Trophoblast cell (in vitro differentiated cells and primary cell): ENCODE measurements at regions not wholly inside any gene's neighbourhood (a gene's known extent, or its start where the extent isn't known, plus 50 kb on each side); places are given as distances from the start of the nearest gene placed in this dataset.

Experiments
- DNase-seq, 2 donors: peaks; one replicate each; pipeline ENCODE4 v3.0.0-alpha.2; 2016
- H2AFZ ChIP-seq: 2 replicates; pipeline ENCODE4 v1.6.1; 2013; ENCODE audit warnings: low read length, moderate library complexity, mild to moderate bottlenecking; ENCODE audit not compliant: insufficient read depth, poor library complexity
- H2AK5ac ChIP-seq: 2 replicates; pipeline ENCODE4 v1.6.1; 2013; ENCODE audit warnings: mild to moderate bottlenecking, low read length
- H2BK120ac ChIP-seq: 2 replicates; pipeline ENCODE4 v1.6.1; 2013; ENCODE audit warnings: low read length, mild to moderate bottlenecking, moderate library complexity; ENCODE audit not compliant: insufficient read depth, poor library complexity
- H2BK12ac ChIP-seq: 2 replicates; pipeline ENCODE4 v1.6.1; 2013; ENCODE audit warnings: mild to moderate bottlenecking, low read length, moderate library complexity
- H2BK5ac ChIP-seq: 2 replicates; pipeline ENCODE4 v1.6.1; 2013; ENCODE audit warnings: low read length, low read depth, moderate library complexity, mild to moderate bottlenecking; ENCODE audit not compliant: poor library complexity
- H3K14ac ChIP-seq: 2 replicates; pipeline ENCODE4 v1.6.1; 2013; ENCODE audit warnings: mild to moderate bottlenecking, low read length
- H3K18ac ChIP-seq: 2 replicates; pipeline ENCODE4 v1.6.1; 2013; ENCODE audit warnings: mild to moderate bottlenecking, low read length
- H3K23ac ChIP-seq: 2 replicates; pipeline ENCODE4 v1.6.1; 2013; ENCODE audit warnings: low read length
- H3K27ac ChIP-seq: 2 replicates; pipeline ENCODE4 v1.5.1; 2013; ENCODE audit warnings: low read depth, mild to moderate bottlenecking, inconsistent platforms, low read length, moderate library complexity
- H3K27me3 ChIP-seq: 2 replicates; pipeline ENCODE4 v1.6.1; 2013; ENCODE audit warnings: inconsistent platforms, mild to moderate bottlenecking, low read length, moderate library complexity; ENCODE audit not compliant: insufficient read depth
- H3K36me3 ChIP-seq, 2 experiments: 1 replicate in 1 of 2; 2 replicates in 1 of 2; pipeline ENCODE4 v1.6.1; 2013; ENCODE audit warnings: low read length in 2 of 2, mild to moderate bottlenecking in 2 of 2, moderate library complexity in 1 of 2; ENCODE audit not compliant: insufficient read depth in 2 of 2, control insufficient read depth in 1 of 2
- H3K4ac ChIP-seq: 2 replicates; pipeline ENCODE4 v1.6.1; 2013; ENCODE audit warnings: low read depth, mild to moderate bottlenecking, low read length, moderate library complexity
- H3K4me1 ChIP-seq, 2 experiments: 1 replicate in 1 of 2; 2 replicates in 1 of 2; pipeline ENCODE4 v1.6.1; 2013; ENCODE audit warnings: low read length in 2 of 2, mild to moderate bottlenecking in 2 of 2, moderate library complexity in 1 of 2; ENCODE audit not compliant: insufficient read depth in 2 of 2, control insufficient read depth in 1 of 2
- H3K4me2 ChIP-seq: 2 replicates; pipeline ENCODE4 v1.6.1; 2013; ENCODE audit warnings: inconsistent platforms, mild to moderate bottlenecking, low read length, moderate library complexity
- H3K4me3 ChIP-seq: 2 replicates; pipeline ENCODE4 v1.5.1; 2013; ENCODE audit warnings: mild to moderate bottlenecking, low read depth, low read length, inconsistent platforms
- H3K79me1 ChIP-seq: one replicate; pipeline ENCODE4 v1.6.1; 2013; ENCODE audit warnings: low read length
- H3K79me2 ChIP-seq: 2 replicates; pipeline ENCODE4 v1.6.1; 2013; ENCODE audit warnings: low read length, mild to moderate bottlenecking; ENCODE audit not compliant: control insufficient read depth, insufficient read depth, poor library complexity
- H3K9ac ChIP-seq: 2 replicates; pipeline ENCODE4 v1.6.1; 2013; ENCODE audit warnings: mild to moderate bottlenecking, low read length
- H3K9me3 ChIP-seq: 2 replicates; pipeline ENCODE4 v1.6.1; 2013; ENCODE audit warnings: low read depth, mild to moderate bottlenecking, control low read depth, inconsistent platforms, low read length; ENCODE audit not compliant: insufficient read depth
- H4K12ac ChIP-seq: 2 replicates; pipeline ENCODE4 v1.6.1; 2013; ENCODE audit warnings: low read depth, mild to moderate bottlenecking, low read length, moderate library complexity
- H4K8ac ChIP-seq: 2 replicates; pipeline ENCODE4 v1.6.1; 2013; ENCODE audit warnings: low read depth, mild to moderate bottlenecking, low read length, moderate library complexity
- H4K91ac ChIP-seq: one replicate; pipeline ENCODE4 v1.6.1; 2013; ENCODE audit warnings: low read depth, mild to moderate bottlenecking, low read length, moderate library complexity
- WGBS: extraction: QIAGEN DNeasy Blood & Tissue Kit; methylation state at CpG from one replicate; pipeline ENCODE4 v1.1.7; 2013; ENCODE audit warnings: missing lambda C conversion rate; ENCODE audit not compliant: insufficient read length, insufficient coverage; ENCODE audit errors: extremely low coverage; 5-methylcytosine and 5-hydroxymethylcytosine counted together

DNA sequence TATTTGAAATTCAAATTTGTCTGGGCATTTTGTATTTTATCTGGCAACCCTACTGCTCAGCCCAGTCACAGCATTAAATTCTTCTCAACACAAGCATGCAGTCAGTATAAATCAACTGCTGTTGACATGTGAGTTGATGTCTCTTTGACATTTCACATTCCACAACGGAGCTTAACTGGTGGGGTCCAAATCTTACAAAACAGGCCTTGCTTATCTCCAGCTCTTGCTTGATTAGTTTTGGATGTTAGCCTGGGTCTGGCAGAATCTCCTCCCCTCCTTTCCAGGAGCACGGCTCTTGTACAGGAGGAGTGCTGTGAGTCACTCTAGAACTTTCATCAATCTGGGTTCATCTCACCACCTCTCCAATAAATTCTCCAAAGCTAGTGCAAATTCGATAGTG is 80.8 kb upstream of the PHACTR1 start:
- Histone ChIP-seq H3K4me3 (no peak overlapping the region), H4K12ac (no peak overlapping the region), H3K4me2 (no peak overlapping the region), H3K9me3 (no peaks in the 10 kb centered on the region), H3K79me1 (no peaks in the 10 kb centered on the region), H3K4me1 (no peaks in the 10 kb centered on the region), H3K18ac (no peak overlapping the region), H3K4ac (no peak overlapping the region), H3K14ac (no peak overlapping the region), H4K8ac (no peak overlapping the region), H3K27ac (no peak overlapping the region), H3K79me2 (no peaks in the 10 kb centered on the region), H2AK5ac (no peak overlapping the region), H2BK12ac (no peak overlapping the region), H3K27me3 (no peaks in the 10 kb centered on the region), H4K91ac (no peak overlapping the region), H3K9ac (no peak overlapping the region), H2BK5ac (no peak overlapping the region), H3K23ac (no peak overlapping the region), H2AFZ (no peak overlapping the region), H3K36me3 (no peaks in the 10 kb centered on the region), H2BK120ac (no peak overlapping the region)
- no CpG with 5 or more reads among the region's 3 CpGs for WGBS
- no peak for DNase-seq

DNA sequence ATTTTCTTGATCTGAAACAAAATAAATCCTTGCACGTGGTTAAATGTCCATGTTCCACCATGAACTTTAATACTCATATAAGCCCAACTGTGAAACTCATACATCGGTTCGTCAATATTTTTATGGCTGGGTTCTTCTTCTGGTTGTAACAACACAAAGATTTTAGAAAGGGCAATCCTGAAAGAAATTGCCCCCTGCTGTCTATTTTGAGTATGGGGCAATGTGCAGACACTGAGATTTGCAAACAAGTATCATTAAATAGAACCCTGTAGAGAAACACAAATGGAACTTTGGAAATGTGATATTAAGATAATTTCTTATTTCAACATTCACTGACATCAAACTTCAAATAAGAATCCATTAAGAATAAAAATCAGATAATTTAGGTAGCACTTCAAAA is 80.2 kb upstream of the PHACTR1 start:
- H3K18ac ChIP-seq: no peak overlapping the region
- no peak overlapping the region for H2AFZ ChIP-seq
- no peak overlapping the region for H4K8ac ChIP-seq
- no peak overlapping the region for H3K9ac ChIP-seq
- H3K9me3 ChIP-seq: no peaks in the 10 kb centered on the region
- no peak overlapping the region for H3K27ac ChIP-seq
- peak in 1 of 2 donors; percentile 4 for DNase-seq
- no peaks in the 10 kb centered on the region for H3K36me3 ChIP-seq
- H3K23ac ChIP-seq: no peak overlapping the region
- no peak overlapping the region for H4K91ac ChIP-seq
- H2AK5ac ChIP-seq: no peak overlapping the region
- H2BK120ac ChIP-seq: no peak overlapping the region
- no peaks in the 10 kb centered on the region for H3K79me1 ChIP-seq
- no peak overlapping the region for H2BK5ac ChIP-seq
- H3K4ac ChIP-seq: no peak overlapping the region
- H4K12ac ChIP-seq: no peak overlapping the region
- H3K27me3 ChIP-seq: no peaks in the 10 kb centered on the region
- H3K4me2 ChIP-seq: no peak overlapping the region
- H2BK12ac ChIP-seq: no peak overlapping the region
- H3K4me3 ChIP-seq: no peak overlapping the region
- WGBS: no CpG with 5 or more reads among the region's 3 CpGs
- H3K14ac ChIP-seq: no peak overlapping the region
- H3K4me1 ChIP-seq: no peaks in the 10 kb centered on the region
- H3K79me2 ChIP-seq: no peaks in the 10 kb centered on the region

GRCh38 chr6:12637960-12638641 is 78.5 kb upstream of the PHACTR1 start:
- Histone ChIP-seq H3K14ac (no peak overlapping the region), H3K36me3 (no peaks in the 10 kb centered on the region), H4K8ac (no peak overlapping the region), H3K27me3 (no peaks in the 10 kb centered on the region), H3K4me2 (no peak overlapping the region), H3K9ac (no peak overlapping the region), H3K79me2 (no peaks in the 10 kb centered on the region), H4K91ac (no peak overlapping the region), H4K12ac (no peak overlapping the region), H2BK12ac (no peak overlapping the region), H3K9me3 (no peaks in the 10 kb centered on the region), H3K79me1 (no peaks in the 10 kb centered on the region), H3K4me1 (no peaks in the 10 kb centered on the region), H2BK120ac (no peak overlapping the region), H3K23ac (no peak overlapping the region), H3K27ac (no peak overlapping the region), H3K4ac (no peak overlapping the region), H2AK5ac (no peak overlapping the region), H3K4me3 (no peak overlapping the region), H3K18ac (no peak overlapping the region), H2AFZ (no peak overlapping the region), H2BK5ac (no peak overlapping the region)
- DNase-seq: peak; percentile 84 to 96
- no CpG with 5 or more reads among the region's 7 CpGs for WGBS

GRCh38 chr6:12640438-12640837 is 76.1 kb upstream of the PHACTR1 start:
- H3K9ac ChIP-seq: no peak overlapping the region
- no peak overlapping the region for H2AFZ ChIP-seq
- no peak overlapping the region for H4K91ac ChIP-seq
- H2BK5ac ChIP-seq: no peak overlapping the region
- no peak for DNase-seq
- no peak overlapping the region for H3K23ac ChIP-seq
- H3K36me3 ChIP-seq: no peaks in the 10 kb centered on the region
- H2BK12ac ChIP-seq: no peak overlapping the region
- no peak overlapping the region for H3K18ac ChIP-seq
- H3K4me3 ChIP-seq: no peak overlapping the region
- no peak overlapping the region for H4K12ac ChIP-seq
- no peak overlapping the region for H3K4ac ChIP-seq
- no peak overlapping the region for H2BK120ac ChIP-seq
- H4K8ac ChIP-seq: no peak overlapping the region
- H3K27ac ChIP-seq: no peak overlapping the region
- no peaks in the 10 kb centered on the region for H3K27me3 ChIP-seq
- no peaks in the 10 kb centered on the region for H3K79me1 ChIP-seq
- H3K4me1 ChIP-seq: no peaks in the 10 kb centered on the region
- H3K14ac ChIP-seq: no peak overlapping the region
- H3K4me2 ChIP-seq: no peak overlapping the region
- H2AK5ac ChIP-seq: no peak overlapping the region
- H3K9me3 ChIP-seq: no peaks in the 10 kb centered on the region
- H3K79me2 ChIP-seq: no peaks in the 10 kb centered on the region
- WGBS: no CpG with 5 or more reads among the region's 1 CpG
